ENCODE measurements at regions not wholly inside any gene's neighbourhood (a gene's known extent, or its start where the extent isn't known, plus 50 kb on each side); places are given as distances from the start of the nearest gene placed in this dataset.
A peak's percentile ranks its signal among the peaks of the same experiment; 100 is the strongest.

- no peak for DNase-seq
- Histone ChIP-seq H3K27ac (no peak overlapping the region), H3K36me3 (no peaks in the 10 kb centered on the region), H3K4me3 (no peak overlapping the region), H3K27me3 (peaks cover 0 to 5% (median 2%) of the 10 kb centered on the region in 4 donors), H3K9me3 (no peaks in the 10 kb centered on the region), H3K4me1 (peaks cover 0 to 9% (median 0%) of the 10 kb centered on the region in 4 donors)
- 2 to 9% methylated on average over 34 of the region's 34 CpGs for WGBS, 2 donors
- no peak for TF ChIP-seq CTCF (IDR thresholded peaks at IDR 0.05)
- no peak for TF ChIP-seq EP300 (IDR thresholded peaks at IDR 0.05)
- no peak for TF ChIP-seq POLR2A (IDR thresholded peaks at IDR 0.05)
- no peak for TF ChIP-seq POLR2AphosphoS5 (IDR thresholded peaks at IDR 0.05)
- ATAC-seq (ENCODE audit: low FRiP score in 2 of 2), result peak in 1 of 2 donors; percentile 9
These were observed 63.7 kb downstream of the GPX5 start for GRCh38 chr6:28589234-28589956.

- no peak overlapping the region for H3K4me3 ChIP-seq
- no peak overlapping the region for H3K27ac ChIP-seq
- DNase-seq, result peak in 1 of 2 donors; percentile 29
- H3K27me3 ChIP-seq, result peaks cover 0 to 5% (median 2%) of the 10 kb centered on the region in 4 donors
- H3K36me3 ChIP-seq, result no peaks in the 10 kb centered on the region
- peaks cover 0 to 9% (median 0%) of the 10 kb centered on the region in 4 donors for H3K4me1 ChIP-seq
- ATAC-seq (ENCODE audit: low FRiP score in 2 of 2), result no peak
- no peak for TF ChIP-seq POLR2AphosphoS5 (IDR thresholded peaks at IDR 0.05)
- TF ChIP-seq POLR2A (IDR thresholded peaks at IDR 0.05), result no peak
- no peak for TF ChIP-seq CTCF (IDR thresholded peaks at IDR 0.05)
- no peak for TF ChIP-seq EP300 (IDR thresholded peaks at IDR 0.05)
- H3K9me3 ChIP-seq, result no peaks in the 10 kb centered on the region
- WGBS, 2 donors, result 17 to 26% methylated on average over 17 to 21 of the region's 21 CpGs
These were observed 64.3 kb downstream of the GPX5 start for GRCh38 chr6:28589957-28590349.

- Histone ChIP-seq H3K27me3 (no peaks in the 10 kb centered on the region), H3K9me3 (no peaks in the 10 kb centered on the region), H3K27ac (no peak overlapping the region), H3K36me3 (no peaks in the 10 kb centered on the region), H3K4me3 (peak overlapping the region in 1 of 4 donors; percentile 6), H3K4me1 (no peaks in the 10 kb centered on the region)
- DNase-seq (no peak), ATAC-seq (ENCODE audit: low FRiP score in 2 of 2) (no peak)
- WGBS, 2 donors, result 10 to 11% methylated on average over 18 of the region's 18 CpGs
- TF ChIP-seq EP300 (IDR thresholded peaks at IDR 0.05) (no peak), CTCF (IDR thresholded peaks at IDR 0.05) (no peak), POLR2AphosphoS5 (IDR thresholded peaks at IDR 0.05) (no peak)
These were observed 71.6 kb downstream of the GPX5 start for GRCh38 chr6:28597217-28597835.

GRCh38 chr6:28597924-28598722 is 72.4 kb downstream of the GPX5 start:
- no peaks in the 10 kb centered on the region for H3K4me1 ChIP-seq
- H3K36me3 ChIP-seq, result no peaks in the 10 kb centered on the region
- no peak for TF ChIP-seq EP300 (IDR thresholded peaks at IDR 0.05)
- no peak for TF ChIP-seq POLR2A (IDR thresholded peaks at IDR 0.05)
- no peak for TF ChIP-seq CTCF (IDR thresholded peaks at IDR 0.05)
- TF ChIP-seq POLR2AphosphoS5 (IDR thresholded peaks at IDR 0.05), result no peak
- no peak for DNase-seq
- H3K27me3 ChIP-seq, result no peaks in the 10 kb centered on the region
- H3K27ac ChIP-seq, result no peak overlapping the region
- ATAC-seq (ENCODE audit: low FRiP score in 2 of 2), result no peak
- peak overlapping the region in 1 of 4 donors; percentile 6 for H3K4me3 ChIP-seq
- 40 to 41% methylated on average over 13 of the region's 13 CpGs for WGBS, 2 donors
- H3K9me3 ChIP-seq, result no peaks in the 10 kb centered on the region

All from upper lobe of left lung (tissue), 6 donors.